ENCODE measurements at regions not wholly inside any gene's neighbourhood (a gene's known extent, or its start where the extent isn't known, plus 50 kb on each side); places are given as distances from the start of the nearest gene placed in this dataset.

GRCh38 chr7:86592185-86592584, 51.5 kb upstream of the GRM3 start:
- no peaks in the 10 kb centered on the region for H3K27me3 ChIP-seq (ENCODE audit: insufficient read depth, low read depth, low read length)
- H3F3A ChIP-seq (ENCODE audit: insufficient read depth, low read length, poor library complexity, severe bottlenecking): no peaks in the 10 kb centered on the region
- peaks cover 5% of the 10 kb centered on the region for H3K79me2 ChIP-seq (replicated peaks; ENCODE audit: insufficient read depth, low read length)
- no peaks in the 10 kb centered on the region for H3K9me2 ChIP-seq (ENCODE audit: insufficient read depth, low read length)
- no peak overlapping the region for H3K4me3 ChIP-seq (ENCODE audit: low read length)
- no peaks in the 10 kb centered on the region for H3K9me3 ChIP-seq (ENCODE audit: low read length)
- H3K36me3 ChIP-seq (ENCODE audit: insufficient read depth, low read length): no peaks in the 10 kb centered on the region
- H3K27ac ChIP-seq (ENCODE audit: low read length): no peak overlapping the region
- H3K9ac ChIP-seq (ENCODE audit: low read length): no peak overlapping the region
- no peak overlapping the region for H2AFZ ChIP-seq (ENCODE audit: low read depth, low read length)
- H4K20me1 ChIP-seq (ENCODE audit: insufficient read depth): no peaks in the 10 kb centered on the region
- no peak overlapping the region for H3K4me2 ChIP-seq (ENCODE audit: low read length)
- TF ChIP-seq MXI1 (conservative IDR thresholded peaks at IDR 0.05; ENCODE audit: poor library complexity, severe bottlenecking) (no peak), TAF1 (IDR thresholded peaks at IDR 0.05; ENCODE audit: low read depth) (no peak), CTCF (IDR thresholded peaks at IDR 0.05; ENCODE audit: poor library complexity, severe bottlenecking) (no peak), SMC3 (conservative IDR thresholded peaks at IDR 0.05; ENCODE audit: poor library complexity) (no peak), RAD21 (conservative IDR thresholded peaks at IDR 0.05) (no peak), EZH2 (IDR thresholded peaks at IDR 0.05; ENCODE audit: borderline replicate concordance, insufficient read depth, low read length, poor library complexity, severe bottlenecking) (no peak), POLR2AphosphoS5 (IDR thresholded peaks at IDR 0.05) (no peak), REST (IDR thresholded peaks at IDR 0.05; ENCODE audit: borderline replicate concordance) (no peak), EP300 (conservative IDR thresholded peaks at IDR 0.05; ENCODE audit: poor library complexity, severe bottlenecking) (no peak)

GRCh38 chr7:86574006-86574405, 69.7 kb upstream of the GRM3 start:
- Histone ChIP-seq H3K9ac (ENCODE audit: low read length) (no peak overlapping the region), H3K4me2 (ENCODE audit: low read length) (no peak overlapping the region), H3K79me2 (replicated peaks; ENCODE audit: insufficient read depth, low read length) (no peaks in the 10 kb centered on the region), H2AFZ (ENCODE audit: low read depth, low read length) (no peak overlapping the region), H3K27ac (ENCODE audit: low read length) (no peak overlapping the region), H3K9me3 (ENCODE audit: low read length) (no peaks in the 10 kb centered on the region), H3K36me3 (ENCODE audit: insufficient read depth, low read length) (no peaks in the 10 kb centered on the region), H3K9me2 (ENCODE audit: insufficient read depth, low read length) (no peaks in the 10 kb centered on the region), H4K20me1 (ENCODE audit: insufficient read depth) (no peaks in the 10 kb centered on the region), H3K27me3 (ENCODE audit: insufficient read depth, low read depth, low read length) (no peaks in the 10 kb centered on the region), H3F3A (ENCODE audit: insufficient read depth, low read length, poor library complexity, severe bottlenecking) (no peaks in the 10 kb centered on the region), H3K4me3 (ENCODE audit: low read length) (no peak overlapping the region)
- TF ChIP-seq SMC3 (conservative IDR thresholded peaks at IDR 0.05; ENCODE audit: poor library complexity): no peak
- TF ChIP-seq MXI1 (conservative IDR thresholded peaks at IDR 0.05; ENCODE audit: poor library complexity, severe bottlenecking): no peak
- TF ChIP-seq REST (IDR thresholded peaks at IDR 0.05; ENCODE audit: borderline replicate concordance): no peak
- TF ChIP-seq EZH2 (IDR thresholded peaks at IDR 0.05; ENCODE audit: borderline replicate concordance, insufficient read depth, low read length, poor library complexity, severe bottlenecking): no peak
- no peak for TF ChIP-seq RAD21 (conservative IDR thresholded peaks at IDR 0.05)
- TF ChIP-seq TAF1 (IDR thresholded peaks at IDR 0.05; ENCODE audit: low read depth): no peak
- TF ChIP-seq POLR2AphosphoS5 (IDR thresholded peaks at IDR 0.05): no peak
- no peak for TF ChIP-seq EP300 (conservative IDR thresholded peaks at IDR 0.05; ENCODE audit: poor library complexity, severe bottlenecking)
- no peak for TF ChIP-seq CTCF (IDR thresholded peaks at IDR 0.05; ENCODE audit: poor library complexity, severe bottlenecking)
